Astrocyte (in vitro differentiated cells and primary cell): ENCODE measurements at regions not wholly inside any gene's neighbourhood (a gene's known extent, or its start where the extent isn't known, plus 50 kb on each side); places are given as distances from the start of the nearest gene placed in this dataset.

ENCODE experiments used
- EZH2 ChIP-seq: IDR thresholded peaks from 2 replicates; pipeline ENCODE4 v1.6.1; 2012; ENCODE audit warnings: mild to moderate bottlenecking, low read length, inconsistent platforms; ENCODE audit not compliant: insufficient read depth
- TF ChIP-seq, protein P1 (sequence below): IDR thresholded peaks from 2 replicates; pipeline ENCODE4 v1.5.1; 2011; ENCODE audit warnings: low read depth, mild to moderate bottlenecking, inconsistent platforms, low read length, moderate library complexity; ENCODE audit not compliant: insufficient read depth

DNA sequence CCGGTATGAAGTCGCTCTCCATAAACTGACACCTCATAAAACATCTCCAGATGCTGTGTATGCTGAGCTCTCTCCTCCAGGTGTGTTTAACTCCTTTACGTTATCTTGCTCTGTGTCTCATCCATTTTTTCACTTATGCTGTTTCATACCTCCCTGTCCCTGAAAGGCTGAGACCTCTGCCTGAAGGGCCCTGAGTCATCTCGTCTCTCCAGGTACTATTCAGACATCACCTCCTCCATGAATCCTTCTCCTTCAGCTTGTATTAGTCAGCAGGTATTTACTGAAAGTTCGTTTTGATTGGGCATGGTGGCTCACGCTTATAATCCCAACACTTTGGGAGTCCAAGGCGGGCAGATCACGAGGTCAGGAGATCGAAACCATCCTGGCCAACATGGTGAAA is 244.5 kb upstream of the EPHA4 start:
- TF ChIP-seq, protein P1, sequence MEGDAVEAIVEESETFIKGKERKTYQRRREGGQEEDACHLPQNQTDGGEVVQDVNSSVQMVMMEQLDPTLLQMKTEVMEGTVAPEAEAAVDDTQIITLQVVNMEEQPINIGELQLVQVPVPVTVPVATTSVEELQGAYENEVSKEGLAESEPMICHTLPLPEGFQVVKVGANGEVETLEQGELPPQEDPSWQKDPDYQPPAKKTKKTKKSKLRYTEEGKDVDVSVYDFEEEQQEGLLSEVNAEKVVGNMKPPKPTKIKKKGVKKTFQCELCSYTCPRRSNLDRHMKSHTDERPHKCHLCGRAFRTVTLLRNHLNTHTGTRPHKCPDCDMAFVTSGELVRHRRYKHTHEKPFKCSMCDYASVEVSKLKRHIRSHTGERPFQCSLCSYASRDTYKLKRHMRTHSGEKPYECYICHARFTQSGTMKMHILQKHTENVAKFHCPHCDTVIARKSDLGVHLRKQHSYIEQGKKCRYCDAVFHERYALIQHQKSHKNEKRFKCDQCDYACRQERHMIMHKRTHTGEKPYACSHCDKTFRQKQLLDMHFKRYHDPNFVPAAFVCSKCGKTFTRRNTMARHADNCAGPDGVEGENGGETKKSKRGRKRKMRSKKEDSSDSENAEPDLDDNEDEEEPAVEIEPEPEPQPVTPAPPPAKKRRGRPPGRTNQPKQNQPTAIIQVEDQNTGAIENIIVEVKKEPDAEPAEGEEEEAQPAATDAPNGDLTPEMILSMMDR = no peak
- TF ChIP-seq EZH2 = no peak
